ENCODE measurements at regions not wholly inside any gene's neighbourhood (a gene's known extent, or its start where the extent isn't known, plus 50 kb on each side); places are given as distances from the start of the nearest gene placed in this dataset.

DNA sequence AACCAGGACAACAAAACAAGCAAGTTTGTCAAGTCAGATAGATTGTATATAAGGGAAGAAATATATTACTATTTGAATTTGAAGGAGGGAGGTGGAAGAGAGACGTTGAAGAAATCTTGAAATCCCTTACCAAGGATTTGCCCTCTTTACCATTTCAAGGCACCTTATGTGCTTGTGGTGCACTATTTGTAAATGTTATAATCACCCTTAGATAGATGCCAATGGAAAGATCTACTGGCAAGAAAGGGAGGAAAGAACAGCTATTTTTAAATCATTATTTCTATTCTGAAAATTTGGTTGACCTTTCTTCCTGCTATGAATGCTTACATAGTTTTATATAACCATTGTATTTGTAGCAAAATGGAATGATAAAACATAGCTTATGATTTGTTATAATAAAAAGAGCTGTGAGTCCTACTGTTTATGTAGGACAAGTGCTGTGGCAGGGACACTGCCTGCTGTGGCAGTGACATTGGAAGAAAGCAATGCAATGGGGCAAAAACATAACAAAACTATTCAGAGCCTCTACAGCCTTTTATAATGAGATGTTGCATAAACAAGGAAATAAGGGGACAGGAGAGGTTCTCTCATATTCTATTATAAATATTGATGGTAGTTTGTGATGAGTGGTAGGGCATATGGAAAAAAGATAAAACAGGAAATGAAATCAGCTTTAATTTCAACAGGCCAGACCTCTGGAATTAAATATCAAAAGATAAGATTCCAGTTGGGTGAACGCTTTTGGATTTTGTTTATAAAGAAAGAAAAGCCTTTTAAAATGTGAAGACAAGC lies 1145.2 kb upstream of the GJE1 start:
- no peak overlapping the region for H2AFZ ChIP-seq (ENCODE audit: low read length)

DNA sequence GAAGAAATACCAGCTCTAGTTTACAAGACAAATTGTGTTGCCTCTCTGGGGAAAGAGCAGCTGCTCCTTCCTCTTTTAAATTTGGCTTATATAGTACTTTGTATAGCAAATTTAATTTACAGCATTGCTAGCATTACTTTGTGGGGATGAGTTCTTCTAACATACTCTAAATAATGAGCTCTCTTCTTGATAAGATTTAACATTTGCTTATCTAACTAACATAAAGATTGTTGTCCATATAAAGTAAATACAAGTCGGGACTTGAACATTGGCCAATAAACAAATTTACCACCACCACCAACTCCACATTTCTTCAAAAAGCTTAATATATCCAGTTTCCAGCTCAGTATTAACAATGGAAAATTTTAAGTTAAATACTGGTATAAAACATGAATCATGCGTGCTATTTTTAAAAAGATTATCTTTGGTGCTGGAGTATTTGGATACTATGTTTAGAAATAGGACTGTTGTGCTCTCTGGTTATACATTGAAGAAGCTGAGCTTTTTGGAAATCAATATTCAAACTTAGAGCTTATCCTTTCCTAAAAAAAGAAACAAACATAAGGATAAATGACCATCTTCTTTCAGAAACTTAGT lies 1146.9 kb upstream of the GJE1 start:
- no peaks in the 10 kb centered on the region for H3K4me1 ChIP-seq (ENCODE audit: insufficient read depth, low read length, severe bottlenecking)
- no peak overlapping the region for H3K9ac ChIP-seq (ENCODE audit: low read length)
- TF ChIP-seq EZH2 (IDR thresholded peaks at IDR 0.05; ENCODE audit: borderline replicate concordance, low read length), result no peak
- TF ChIP-seq, protein P1, sequence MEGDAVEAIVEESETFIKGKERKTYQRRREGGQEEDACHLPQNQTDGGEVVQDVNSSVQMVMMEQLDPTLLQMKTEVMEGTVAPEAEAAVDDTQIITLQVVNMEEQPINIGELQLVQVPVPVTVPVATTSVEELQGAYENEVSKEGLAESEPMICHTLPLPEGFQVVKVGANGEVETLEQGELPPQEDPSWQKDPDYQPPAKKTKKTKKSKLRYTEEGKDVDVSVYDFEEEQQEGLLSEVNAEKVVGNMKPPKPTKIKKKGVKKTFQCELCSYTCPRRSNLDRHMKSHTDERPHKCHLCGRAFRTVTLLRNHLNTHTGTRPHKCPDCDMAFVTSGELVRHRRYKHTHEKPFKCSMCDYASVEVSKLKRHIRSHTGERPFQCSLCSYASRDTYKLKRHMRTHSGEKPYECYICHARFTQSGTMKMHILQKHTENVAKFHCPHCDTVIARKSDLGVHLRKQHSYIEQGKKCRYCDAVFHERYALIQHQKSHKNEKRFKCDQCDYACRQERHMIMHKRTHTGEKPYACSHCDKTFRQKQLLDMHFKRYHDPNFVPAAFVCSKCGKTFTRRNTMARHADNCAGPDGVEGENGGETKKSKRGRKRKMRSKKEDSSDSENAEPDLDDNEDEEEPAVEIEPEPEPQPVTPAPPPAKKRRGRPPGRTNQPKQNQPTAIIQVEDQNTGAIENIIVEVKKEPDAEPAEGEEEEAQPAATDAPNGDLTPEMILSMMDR (IDR thresholded peaks at IDR 0.05; ENCODE audit: low read length), result no peak
- H3K27ac ChIP-seq (ENCODE audit: low read depth, low read length, poor library complexity, severe bottlenecking), result no peak overlapping the region
- no peaks in the 10 kb centered on the region for H3K9me2 ChIP-seq (ENCODE audit: low read depth, low read length)
- H4K20me1 ChIP-seq (ENCODE audit: insufficient read depth, low read length), result no peaks in the 10 kb centered on the region
- no peak overlapping the region for H3K4me2 ChIP-seq (ENCODE audit: low read length)
- no peaks in the 10 kb centered on the region for H3K36me3 ChIP-seq (ENCODE audit: insufficient read depth, low read length)
- no peaks in the 10 kb centered on the region for H3K27me3 ChIP-seq (ENCODE audit: insufficient read depth, low read length)
- H3F3A ChIP-seq (ENCODE audit: insufficient read depth, low read length), result no peaks in the 10 kb centered on the region
- H3K79me2 ChIP-seq (ENCODE audit: insufficient read depth, low read length), result no peaks in the 10 kb centered on the region
- no peak overlapping the region for H3K4me3 ChIP-seq (ENCODE audit: low read depth, low read length, poor library complexity, severe bottlenecking)
- no peaks in the 10 kb centered on the region for H3K9me3 ChIP-seq (ENCODE audit: low read length)
- no peak overlapping the region for H2AFZ ChIP-seq (ENCODE audit: low read length)

More for the DNA sequence above, 1145.2 kb upstream of the GJE1 start:
- Histone ChIP-seq H3K9me2 (ENCODE audit: low read depth, low read length) (no peaks in the 10 kb centered on the region), H3K9ac (ENCODE audit: low read length) (no peak overlapping the region), H3K4me2 (ENCODE audit: low read length) (no peak overlapping the region), H3K4me3 (ENCODE audit: low read depth, low read length, poor library complexity, severe bottlenecking) (no peak overlapping the region), H3K36me3 (ENCODE audit: insufficient read depth, low read length) (no peaks in the 10 kb centered on the region), H3K27ac (ENCODE audit: low read depth, low read length, poor library complexity, severe bottlenecking) (no peak overlapping the region), H3K27me3 (ENCODE audit: insufficient read depth, low read length) (no peaks in the 10 kb centered on the region), H4K20me1 (ENCODE audit: insufficient read depth, low read length) (no peaks in the 10 kb centered on the region), H3K9me3 (ENCODE audit: low read length) (no peaks in the 10 kb centered on the region), H3K79me2 (ENCODE audit: insufficient read depth, low read length) (no peaks in the 10 kb centered on the region), H3K4me1 (ENCODE audit: insufficient read depth, low read length, severe bottlenecking) (no peaks in the 10 kb centered on the region), H3F3A (ENCODE audit: insufficient read depth, low read length) (no peaks in the 10 kb centered on the region)
- no peak for TF ChIP-seq EZH2 (IDR thresholded peaks at IDR 0.05; ENCODE audit: borderline replicate concordance, low read length)
- TF ChIP-seq, protein P1 (IDR thresholded peaks at IDR 0.05; ENCODE audit: low read length), result no peak

DNA sequence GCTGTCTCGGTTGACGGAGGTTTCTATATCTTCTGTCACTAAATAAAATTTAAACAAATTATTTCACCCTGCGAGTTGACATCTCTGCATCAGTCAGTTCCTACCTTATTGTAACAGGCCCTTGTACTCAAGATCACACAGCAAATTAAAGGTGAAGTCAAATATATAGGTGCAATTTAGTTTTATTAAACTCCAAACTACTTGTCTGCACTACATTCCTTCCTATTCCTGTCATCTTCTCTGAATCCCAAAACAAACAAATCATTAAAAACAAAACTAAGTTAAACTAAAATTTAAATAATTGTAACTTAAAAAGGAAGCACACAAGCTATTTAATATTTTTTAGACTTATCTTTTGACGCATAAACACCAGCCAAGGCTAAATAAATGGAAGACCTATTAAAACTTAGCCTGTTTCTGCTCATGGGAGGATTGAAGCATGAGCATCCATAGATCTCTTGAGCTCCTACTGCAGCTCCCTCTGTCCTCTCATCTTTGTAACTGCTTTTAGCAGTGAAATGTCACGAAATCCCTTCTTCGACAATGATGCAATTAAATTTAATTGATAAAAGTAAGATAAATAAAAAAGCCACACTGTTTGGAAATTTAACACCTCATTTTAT lies 1152.3 kb upstream of the GJE1 start:
- H3K27ac ChIP-seq (ENCODE audit: low read depth, low read length, poor library complexity, severe bottlenecking), result no peak overlapping the region
- no peaks in the 10 kb centered on the region for H3K9me3 ChIP-seq (ENCODE audit: low read length)
- no peaks in the 10 kb centered on the region for H3K27me3 ChIP-seq (ENCODE audit: insufficient read depth, low read length)
- no peaks in the 10 kb centered on the region for H3K9me2 ChIP-seq (ENCODE audit: low read depth, low read length)
- H3K4me1 ChIP-seq (ENCODE audit: insufficient read depth, low read length, severe bottlenecking), result no peaks in the 10 kb centered on the region
- H3K79me2 ChIP-seq (ENCODE audit: insufficient read depth, low read length), result no peaks in the 10 kb centered on the region
- H3K9ac ChIP-seq (ENCODE audit: low read length), result no peak overlapping the region
- TF ChIP-seq, protein P1 (IDR thresholded peaks at IDR 0.05; ENCODE audit: low read length), result no peak
- TF ChIP-seq EZH2 (IDR thresholded peaks at IDR 0.05; ENCODE audit: borderline replicate concordance, low read length), result no peak
- no peaks in the 10 kb centered on the region for H4K20me1 ChIP-seq (ENCODE audit: insufficient read depth, low read length)
- H3K4me2 ChIP-seq (ENCODE audit: low read length), result no peak overlapping the region
- no peaks in the 10 kb centered on the region for H3K36me3 ChIP-seq (ENCODE audit: insufficient read depth, low read length)
- H3F3A ChIP-seq (ENCODE audit: insufficient read depth, low read length), result no peaks in the 10 kb centered on the region
- H2AFZ ChIP-seq (ENCODE audit: low read length), result no peak overlapping the region
- H3K4me3 ChIP-seq (ENCODE audit: low read depth, low read length, poor library complexity, severe bottlenecking), result no peak overlapping the region
